Peyer's patch (tissue), 4 donors: ENCODE measurements at regions not wholly inside any gene's neighbourhood (a gene's known extent, or its start where the extent isn't known, plus 50 kb on each side); places are given as distances from the start of the nearest gene placed in this dataset.

Source experiments
- POLR2A ChIP-seq, 2 donors: fragments of 450-650 bp; IDR thresholded peaks; one replicate each; pipeline ENCODE4 v1.5.1; 2017; ENCODE audit warnings: antibody characterized with exemption in 2 of 2, mild to moderate bottlenecking in 2 of 2, moderate library complexity in 2 of 2
- TF ChIP-seq, protein P1 (sequence below), 6 experiments: fragments of 450-650 bp in 4 of 6; fragments of 200-600 bp in 2 of 6; sonication (generic) in 1 of 6; IDR thresholded peaks; one replicate each; pipeline ENCODE4 v1.5.1; 2017 to 2019; ENCODE audit warnings: antibody characterized with exemption in 6 of 6, mild to moderate bottlenecking in 3 of 6, moderate library complexity in 1 of 6

- TF ChIP-seq, protein P1, sequence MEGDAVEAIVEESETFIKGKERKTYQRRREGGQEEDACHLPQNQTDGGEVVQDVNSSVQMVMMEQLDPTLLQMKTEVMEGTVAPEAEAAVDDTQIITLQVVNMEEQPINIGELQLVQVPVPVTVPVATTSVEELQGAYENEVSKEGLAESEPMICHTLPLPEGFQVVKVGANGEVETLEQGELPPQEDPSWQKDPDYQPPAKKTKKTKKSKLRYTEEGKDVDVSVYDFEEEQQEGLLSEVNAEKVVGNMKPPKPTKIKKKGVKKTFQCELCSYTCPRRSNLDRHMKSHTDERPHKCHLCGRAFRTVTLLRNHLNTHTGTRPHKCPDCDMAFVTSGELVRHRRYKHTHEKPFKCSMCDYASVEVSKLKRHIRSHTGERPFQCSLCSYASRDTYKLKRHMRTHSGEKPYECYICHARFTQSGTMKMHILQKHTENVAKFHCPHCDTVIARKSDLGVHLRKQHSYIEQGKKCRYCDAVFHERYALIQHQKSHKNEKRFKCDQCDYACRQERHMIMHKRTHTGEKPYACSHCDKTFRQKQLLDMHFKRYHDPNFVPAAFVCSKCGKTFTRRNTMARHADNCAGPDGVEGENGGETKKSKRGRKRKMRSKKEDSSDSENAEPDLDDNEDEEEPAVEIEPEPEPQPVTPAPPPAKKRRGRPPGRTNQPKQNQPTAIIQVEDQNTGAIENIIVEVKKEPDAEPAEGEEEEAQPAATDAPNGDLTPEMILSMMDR (IDR thresholded peaks at IDR 0.05): no peak
- TF ChIP-seq POLR2A (IDR thresholded peaks at IDR 0.05): no peak
Observed at GRCh38 chr1:207967703-207968102, 56.8 kb upstream of the CD34 start.
